Endothelial cell of umbilical vein (primary cell): ENCODE measurements at regions not wholly inside any gene's neighbourhood (a gene's known extent, or its start where the extent isn't known, plus 50 kb on each side); places are given as distances from the start of the nearest gene placed in this dataset.

ENCODE experiments used
- BruUV-seq: library from RNA; stranded (reverse); fragments of 400-500 nt; replicated peaks from 2 replicates; lab custom pipeline; 2021; lab: Mats Ljungman, UMichigan
- CTCF ChIA-PET: fragments of 300-600, 350-600 bp; sonication (Branson Sonifier 250); formaldehyde crosslinking; loops from one replicate; lab custom pipeline; 2021; ENCODE audit warnings: antibody characterized with exemption, inconsistent platforms; lab: Charles Lee
- POLR2A ChIA-PET: fragments of 300-600, 350-600 bp; sonication (Branson Sonifier 250); formaldehyde crosslinking; loops from one replicate; lab custom pipeline; 2021; ENCODE audit warnings: antibody characterized with exemption, inconsistent platforms; lab: Charles Lee
- DNase-seq: peaks from one replicate; pipeline ENCODE4 v3.0.0-alpha.2; 2011; ENCODE audit warnings: low read depth, low spot score
- FAIRE-seq: peaks from 2 replicates; lab custom pipeline; 2011; peaks lifted over from hg19 to GRCh38; lab: Jason Lieb, UNC
- H2AFZ ChIP-seq: 2 replicates; pipeline ENCODE4 v1.6.0; 2012; ENCODE audit warnings: low read depth, low read length, control low read depth, inconsistent platforms
- H3K27ac ChIP-seq: 2 replicates; pipeline ENCODE4 v1.5.1; 2011; ENCODE audit warnings: low read depth, mild to moderate bottlenecking, control low read depth, low read length, moderate library complexity; ENCODE audit not compliant: insufficient read depth
- H3K27me3 ChIP-seq, 2 experiments: 2 replicates each; pipeline versions ENCODE4 v1.6.0 to v1.6.1; 2011; ENCODE audit warnings: low read length in 2 of 2, mixed read lengths in 1 of 2; ENCODE audit not compliant: control insufficient read depth in 2 of 2, insufficient read depth in 2 of 2
- H3K36me3 ChIP-seq, 2 experiments: 2 replicates in 1 of 2; 3 replicates in 1 of 2; pipeline ENCODE4 v1.5.1; 2011; ENCODE audit warnings: low read length in 2 of 2, mild to moderate bottlenecking in 1 of 2, moderate library complexity in 1 of 2; ENCODE audit not compliant: control insufficient read depth in 2 of 2, insufficient read depth in 2 of 2; ENCODE audit errors: extremely low read depth in 1 of 2
- H3K4me1 ChIP-seq: 3 replicates; pipeline ENCODE4 v1.5.1; 2011; ENCODE audit warnings: mild to moderate bottlenecking, low read length; ENCODE audit not compliant: control insufficient read depth, insufficient read depth; ENCODE audit errors: extremely low read depth
- H3K4me2 ChIP-seq: 2 replicates; pipeline ENCODE4 v1.6.1; 2011; ENCODE audit warnings: low read length, control low read depth, mixed read lengths; ENCODE audit not compliant: insufficient read depth
- H3K4me3 ChIP-seq, 3 experiments: fragments of 200-600 bp in 1 of 3; sonication (generic), shearing (Covaris generic) in 1 of 3; replicated peaks in 1 of 3; 2 replicates each; pipeline ENCODE4 v1.5.1; 2011 to 2016; ENCODE audit warnings: control low read depth in 3 of 3, low read length in 3 of 3, mild to moderate bottlenecking in 2 of 3, inconsistent platforms in 1 of 3, low read depth in 1 of 3, moderate library complexity in 1 of 3; ENCODE audit not compliant: insufficient read depth in 1 of 3
- H3K79me2 ChIP-seq: 2 replicates; pipeline ENCODE4 v1.6.0; 2012; ENCODE audit warnings: low read length, inconsistent platforms; ENCODE audit not compliant: control insufficient read depth, insufficient read depth
- H3K9ac ChIP-seq: replicated peaks from 2 replicates; pipeline ENCODE3; 2011; ENCODE audit warnings: low read length, control low read depth; ENCODE audit not compliant: insufficient read depth; ENCODE audit errors: extremely low read depth
- H3K9me1 ChIP-seq: replicated peaks from 3 replicates; pipeline ENCODE4 v1.6.0; 2011; ENCODE audit warnings: mild to moderate bottlenecking, low read length; ENCODE audit not compliant: control insufficient read depth, insufficient read depth; ENCODE audit errors: extremely low read depth
- H3K9me3 ChIP-seq: replicated peaks from 2 replicates; pipeline ENCODE4 v1.5.1; 2012; ENCODE audit warnings: low read length, inconsistent platforms; ENCODE audit not compliant: control insufficient read depth, insufficient read depth
- H4K20me1 ChIP-seq: replicated peaks from 2 replicates; pipeline ENCODE3; 2011; ENCODE audit warnings: mild to moderate bottlenecking, low read length; ENCODE audit not compliant: control insufficient read depth, insufficient read depth; ENCODE audit errors: extremely low read depth
- EZH2 ChIP-seq: IDR thresholded peaks from 2 replicates; pipeline ENCODE4 v1.6.1; 2012; ENCODE audit warnings: borderline replicate concordance, low read depth, mild to moderate bottlenecking, moderate library complexity, low read length, inconsistent platforms; ENCODE audit not compliant: severe bottlenecking
- FOS ChIP-seq: IDR thresholded peaks from 2 replicates; pipeline ENCODE4 v1.6.1; 2011; ENCODE audit warnings: mild to moderate bottlenecking, low read length, moderate library complexity, borderline replicate concordance; ENCODE audit not compliant: insufficient read depth
- GATA2 ChIP-seq: IDR thresholded peaks from 2 replicates; pipeline ENCODE4 v1.7.0; 2011; ENCODE audit warnings: low read depth, mild to moderate bottlenecking, moderate library complexity, mixed read lengths, low read length; ENCODE audit not compliant: insufficient read length, insufficient read depth
- JUN ChIP-seq: IDR thresholded peaks from 2 replicates; pipeline ENCODE4 v1.6.1; 2011; ENCODE audit warnings: borderline replicate concordance, low read depth; ENCODE audit not compliant: insufficient read length, insufficient read depth
- MYC ChIP-seq: IDR thresholded peaks from one replicate; pipeline ENCODE4 v1.6.1; 2011; ENCODE audit warnings: mild to moderate bottlenecking, low read depth, low read length
- POLR2A ChIP-seq: IDR thresholded peaks from 2 replicates; pipeline ENCODE4 v1.6.1; 2012; ENCODE audit warnings: low read depth, mild to moderate bottlenecking, control low read depth, low read length
- POLR2AphosphoS5 ChIP-seq: IDR thresholded peaks from 2 replicates; pipeline ENCODE4 v1.6.1; 2012; ENCODE audit warnings: low read depth, mild to moderate bottlenecking, control low read depth, low read length, moderate library complexity; ENCODE audit not compliant: insufficient read depth
- dilution Hi-C: fragments of 300-500 bp; cut with MboI; formaldehyde crosslinking; loops from one replicate; pipeline ENCODE4 v1.15.0; 2019; ENCODE audit warnings: low sequenced_read_pairs; ENCODE audit not compliant: extremely low pct_ligation_motif_present
- intact Hi-C: fragments of 100-400 bp; cut with micrococcal nuclease; formaldehyde crosslinking; loops from one replicate; pipeline ENCODE4 v1.10.0; 2022
- TF ChIP-seq, protein P1 (sequence below), 2 donors: IDR thresholded peaks; 1 replicate in 1 of 2; 2 replicates in 1 of 2; pipeline ENCODE4 v1.5.1; 2011; ENCODE audit warnings: low read length in 2 of 2, mild to moderate bottlenecking in 2 of 2, moderate library complexity in 2 of 2, control low read depth in 1 of 2, inconsistent platforms in 1 of 2, low read depth in 1 of 2; ENCODE audit not compliant: insufficient read depth in 1 of 2; ENCODE audit errors: extremely low read depth in 1 of 2
- TF ChIP-seq, protein P2 (sequence below): IDR thresholded peaks from 2 replicates; pipeline ENCODE4 v1.6.1; 2011; ENCODE audit not compliant: insufficient read depth, insufficient read length

DNA sequence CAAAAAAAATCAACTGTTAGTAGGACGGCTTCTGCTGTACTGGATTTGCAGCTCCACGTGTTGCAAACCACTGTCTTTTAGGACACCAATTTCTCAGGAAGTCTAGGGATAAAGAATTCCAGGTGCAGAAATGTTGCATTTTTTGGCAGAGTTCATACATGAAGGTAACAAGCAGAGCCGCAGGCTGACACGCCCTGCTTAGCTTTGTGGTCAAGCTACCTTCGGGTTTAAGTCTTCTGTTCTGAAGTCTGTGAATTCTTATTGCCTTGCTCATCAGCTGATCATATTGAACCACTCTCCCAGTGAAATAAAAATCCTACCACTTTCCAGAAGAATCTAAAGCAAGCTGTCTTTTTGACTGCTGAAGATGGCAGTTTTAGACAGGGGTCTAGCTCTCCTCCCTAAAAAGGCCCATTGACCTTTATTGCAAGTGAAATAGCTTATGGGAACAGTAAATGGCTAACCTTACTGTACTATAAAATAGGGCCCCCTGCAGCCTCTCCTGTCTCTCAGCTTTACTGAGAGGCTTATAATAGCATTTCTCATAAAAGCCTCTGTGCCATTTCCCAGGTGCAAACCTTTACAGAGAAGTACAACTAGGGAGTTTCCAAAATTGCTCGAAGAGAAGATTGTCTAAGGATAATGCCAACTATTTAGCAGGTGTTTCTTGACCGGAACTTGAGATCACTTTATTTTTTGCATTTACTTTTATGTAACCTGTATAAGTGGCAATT lies 262.2 kb upstream of the IL12A start:
- FAIRE-seq = no peak

DNA sequence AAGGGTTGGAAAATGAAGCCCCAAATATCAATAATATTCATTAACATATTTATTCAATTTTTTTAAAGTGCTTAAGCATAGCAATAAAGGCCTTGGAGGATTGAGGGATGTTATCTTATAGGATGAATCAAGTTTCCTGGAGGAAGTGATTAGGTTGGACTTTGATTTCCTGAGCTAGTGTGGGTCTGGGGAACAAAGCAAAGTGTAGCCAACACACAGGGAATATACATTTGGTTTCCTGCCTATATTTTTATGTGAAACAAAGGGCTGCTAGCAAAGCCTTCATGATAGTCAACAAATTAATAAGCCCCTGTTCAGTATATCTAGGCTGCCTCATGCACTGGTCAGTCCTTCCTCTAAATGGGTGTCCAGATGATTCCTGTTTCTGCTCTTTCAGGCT lies 261.1 kb upstream of the IL12A start:
- TF ChIP-seq, protein P1, sequence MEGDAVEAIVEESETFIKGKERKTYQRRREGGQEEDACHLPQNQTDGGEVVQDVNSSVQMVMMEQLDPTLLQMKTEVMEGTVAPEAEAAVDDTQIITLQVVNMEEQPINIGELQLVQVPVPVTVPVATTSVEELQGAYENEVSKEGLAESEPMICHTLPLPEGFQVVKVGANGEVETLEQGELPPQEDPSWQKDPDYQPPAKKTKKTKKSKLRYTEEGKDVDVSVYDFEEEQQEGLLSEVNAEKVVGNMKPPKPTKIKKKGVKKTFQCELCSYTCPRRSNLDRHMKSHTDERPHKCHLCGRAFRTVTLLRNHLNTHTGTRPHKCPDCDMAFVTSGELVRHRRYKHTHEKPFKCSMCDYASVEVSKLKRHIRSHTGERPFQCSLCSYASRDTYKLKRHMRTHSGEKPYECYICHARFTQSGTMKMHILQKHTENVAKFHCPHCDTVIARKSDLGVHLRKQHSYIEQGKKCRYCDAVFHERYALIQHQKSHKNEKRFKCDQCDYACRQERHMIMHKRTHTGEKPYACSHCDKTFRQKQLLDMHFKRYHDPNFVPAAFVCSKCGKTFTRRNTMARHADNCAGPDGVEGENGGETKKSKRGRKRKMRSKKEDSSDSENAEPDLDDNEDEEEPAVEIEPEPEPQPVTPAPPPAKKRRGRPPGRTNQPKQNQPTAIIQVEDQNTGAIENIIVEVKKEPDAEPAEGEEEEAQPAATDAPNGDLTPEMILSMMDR (IDR thresholded peaks at IDR 0.05; ENCODE audit: extremely low read depth in 1 of 2, insufficient read depth in 1 of 2, low read depth in 1 of 2, low read length in 2 of 2) = no peak
- TF ChIP-seq, protein P2, sequence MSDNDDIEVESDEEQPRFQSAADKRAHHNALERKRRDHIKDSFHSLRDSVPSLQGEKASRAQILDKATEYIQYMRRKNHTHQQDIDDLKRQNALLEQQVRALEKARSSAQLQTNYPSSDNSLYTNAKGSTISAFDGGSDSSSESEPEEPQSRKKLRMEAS = no peak
- TF ChIP-seq MYC (no peak), EZH2 (no peak), POLR2AphosphoS5 (peak; percentile 87), FOS (peak; percentile 87), POLR2A (no peak), JUN (peak; percentile 80), GATA2 (peak; percentile 84)
- Histone ChIP-seq H3K9me1 (no peaks in the 10 kb centered on the region), H4K20me1 (no peaks in the 10 kb centered on the region), H3K27me3 (peaks cover 0 to 5% of the 10 kb centered on the region in 2 experiments), H3K4me1 (peaks cover 32% of the 10 kb centered on the region), H3K4me2 (peak overlapping the region; percentile 91), H3K9ac (peak overlapping the region; percentile 29), H2AFZ (no peak overlapping the region), H3K36me3 (no peaks in the 10 kb centered on the region), H3K27ac (peak overlapping the region; percentile 83), H3K79me2 (no peaks in the 10 kb centered on the region), H3K4me3 (peak overlapping the region in 1 of 3 experiments; percentile 32), H3K9me3 (no peaks in the 10 kb centered on the region)
- FAIRE-seq (peak; percentile 76), DNase-seq (peak; percentile 91)
- POLR2A ChIA-PET = interaction anchor here (0.7 kb wide), 1 partner anchor 36 kb away, joined by 3 read pairs; no protein-coding TSS in a partner anchor
- CTCF ChIA-PET = interaction anchor here (2.0 to 3.4 kb wide), 2 partner anchors 16 to 76 kb away, joined by 11 to 26 read pairs; no protein-coding TSS in a partner anchor
- dilution Hi-C loops = no loop called here
- intact Hi-C loops = loop anchor here (1.0 to 5.0 kb wide), 3 partner anchors 16 to 70 kb away; no protein-coding TSS in a partner anchor
- no TSS peak for BruUV-seq

More for the DNA sequence above, 262.2 kb upstream of the IL12A start:
- Histone ChIP-seq H3K4me1 (peaks cover 27% of the 10 kb centered on the region), H3K4me2 (peak overlapping the region; percentile 91), H2AFZ (no peak overlapping the region), H3K9me1 (no peaks in the 10 kb centered on the region), H3K4me3 (no peak overlapping the region), H3K79me2 (no peaks in the 10 kb centered on the region), H3K9me3 (no peaks in the 10 kb centered on the region), H3K27ac (no peak overlapping the region), H4K20me1 (no peaks in the 10 kb centered on the region), H3K36me3 (no peaks in the 10 kb centered on the region), H3K27me3 (peaks cover 2 to 5% of the 10 kb centered on the region in 2 experiments), H3K9ac (no peak overlapping the region)
- POLR2A ChIA-PET = interaction anchor here (1.2 to 1.3 kb wide), 2 partner anchors 14 to 37 kb away, joined by 3 read pairs; no protein-coding TSS in a partner anchor
- dilution Hi-C loops (no loop called here), intact Hi-C loops (loop anchor here (5.0 kb wide), 1 partner anchor 71 kb away; no protein-coding TSS in a partner anchor)
- BruUV-seq = no TSS peak
- CTCF ChIA-PET = interaction anchor here (1.2 to 3.4 kb wide), 5 partner anchors 14 to 78 kb away, joined by 3 to 26 read pairs (median 5); no protein-coding TSS in a partner anchor
- DNase-seq = no peak
- TF ChIP-seq GATA2 = no peak
- peak; percentile 18 for TF ChIP-seq EZH2
